Testis (tissue), 2 donors: ENCODE measurements at regions not wholly inside any gene's neighbourhood (a gene's known extent, or its start where the extent isn't known, plus 50 kb on each side); places are given as distances from the start of the nearest gene placed in this dataset.

Experiments used
- DNase-seq: peaks from one replicate; pipeline ENCODE4 v3.0.0-alpha.2; 2019
- H3K27ac ChIP-seq, 2 donors: fragments of 200-600 bp; sonication (generic); one replicate each; pipeline ENCODE4 v1.5.1; 2019
- H3K27me3 ChIP-seq: fragments of 200-600 bp; sonication (generic); one replicate; pipeline ENCODE4 v1.5.1; 2019
- H3K36me3 ChIP-seq: fragments of 200-600 bp; sonication (generic); one replicate; pipeline ENCODE4 v1.5.1; 2017; ENCODE audit warnings: low read depth; ENCODE audit errors: missing control alignments
- H3K4me1 ChIP-seq: fragments of 200-600 bp; sonication (generic); one replicate; pipeline ENCODE4 v1.5.1; 2019
- H3K4me3 ChIP-seq, 2 donors: fragments of 200-600 bp; sonication (generic); one replicate each; pipeline ENCODE4 v1.5.1; 2017 to 2019
- H3K9me3 ChIP-seq: fragments of 200-600 bp; sonication (generic); one replicate; pipeline ENCODE4 v1.5.1; 2017
- POLR2A ChIP-seq: fragments of 450-650 bp; IDR thresholded peaks from one replicate; pipeline ENCODE4 v1.6.1; 2017; ENCODE audit warnings: antibody characterized with exemption, mild to moderate bottlenecking, moderate library complexity
- WGBS, 2 donors: methylation state at CpG; one replicate each; pipeline ENCODE4 v1.1.5; 2018; 5-methylcytosine and 5-hydroxymethylcytosine counted together
- intact Hi-C: fragments of 100-400 bp; cut with DNase I; formaldehyde crosslinking; loops from one replicate; pipeline ENCODE4 v1.15.1; 2023; ENCODE audit warnings: low total_unique reads
- TF ChIP-seq, protein P1 (sequence below), 3 experiments: fragments of 450-650 bp in 2 of 3; fragments of 200-600 bp in 1 of 3; sonication (generic) in 1 of 3; IDR thresholded peaks; one replicate each; pipeline ENCODE4 v1.5.1; 2016 to 2019; ENCODE audit warnings: antibody characterized with exemption in 3 of 3, mild to moderate bottlenecking in 2 of 3, moderate library complexity in 1 of 3

- Histone ChIP-seq H3K27me3 (no peaks in the 10 kb centered on the region), H3K4me1 (no peaks in the 10 kb centered on the region), H3K27ac (no peak overlapping the region), H3K36me3 (no peaks in the 10 kb centered on the region), H3K9me3 (no peaks in the 10 kb centered on the region), H3K4me3 (no peak overlapping the region)
- no peak for TF ChIP-seq POLR2A
- TF ChIP-seq, protein P1, sequence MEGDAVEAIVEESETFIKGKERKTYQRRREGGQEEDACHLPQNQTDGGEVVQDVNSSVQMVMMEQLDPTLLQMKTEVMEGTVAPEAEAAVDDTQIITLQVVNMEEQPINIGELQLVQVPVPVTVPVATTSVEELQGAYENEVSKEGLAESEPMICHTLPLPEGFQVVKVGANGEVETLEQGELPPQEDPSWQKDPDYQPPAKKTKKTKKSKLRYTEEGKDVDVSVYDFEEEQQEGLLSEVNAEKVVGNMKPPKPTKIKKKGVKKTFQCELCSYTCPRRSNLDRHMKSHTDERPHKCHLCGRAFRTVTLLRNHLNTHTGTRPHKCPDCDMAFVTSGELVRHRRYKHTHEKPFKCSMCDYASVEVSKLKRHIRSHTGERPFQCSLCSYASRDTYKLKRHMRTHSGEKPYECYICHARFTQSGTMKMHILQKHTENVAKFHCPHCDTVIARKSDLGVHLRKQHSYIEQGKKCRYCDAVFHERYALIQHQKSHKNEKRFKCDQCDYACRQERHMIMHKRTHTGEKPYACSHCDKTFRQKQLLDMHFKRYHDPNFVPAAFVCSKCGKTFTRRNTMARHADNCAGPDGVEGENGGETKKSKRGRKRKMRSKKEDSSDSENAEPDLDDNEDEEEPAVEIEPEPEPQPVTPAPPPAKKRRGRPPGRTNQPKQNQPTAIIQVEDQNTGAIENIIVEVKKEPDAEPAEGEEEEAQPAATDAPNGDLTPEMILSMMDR (IDR thresholded peaks at IDR 0.05): no peak
- 89 to 94% methylated on average over 2 of the region's 2 CpGs for WGBS, 2 donors
- intact Hi-C loops: no loop called here
- DNase-seq: no peak
Observed at GRCh38 chr16:9357829-9358228, 266.4 kb downstream of the HAPSTR1 start.

- no peak for DNase-seq
- Histone ChIP-seq H3K36me3 (no peaks in the 10 kb centered on the region), H3K27ac (no peak overlapping the region), H3K27me3 (no peaks in the 10 kb centered on the region), H3K4me1 (no peaks in the 10 kb centered on the region), H3K4me3 (no peak overlapping the region), H3K9me3 (no peaks in the 10 kb centered on the region)
- WGBS, 2 donors: 91 to 94% methylated on average over 6 to 7 of the region's 7 CpGs
- TF ChIP-seq, protein P1 (IDR thresholded peaks at IDR 0.05): no peak
- TF ChIP-seq POLR2A: no peak
- intact Hi-C loops: no loop called here
Observed at GRCh38 chr16:9360075-9360474, 268.6 kb downstream of the HAPSTR1 start.

- no peaks in the 10 kb centered on the region for H3K9me3 ChIP-seq
- intact Hi-C loops: no loop called here
- no peaks in the 10 kb centered on the region for H3K36me3 ChIP-seq
- no peaks in the 10 kb centered on the region for H3K4me1 ChIP-seq
- DNase-seq: no peak
- no peak overlapping the region for H3K27ac ChIP-seq
- no peaks in the 10 kb centered on the region for H3K27me3 ChIP-seq
- no peak overlapping the region for H3K4me3 ChIP-seq
- WGBS, 2 donors: 94 to 95% methylated on average over 8 of the region's 8 CpGs
- TF ChIP-seq, protein P1 (IDR thresholded peaks at IDR 0.05): no peak
- TF ChIP-seq POLR2A: no peak
Observed at GRCh38 chr16:9362050-9362449, 270.6 kb downstream of the HAPSTR1 start.

GRCh38 chr16:9362604-9363003, 271.2 kb downstream of the HAPSTR1 start:
- DNase-seq: no peak
- Histone ChIP-seq H3K4me1 (no peaks in the 10 kb centered on the region), H3K4me3 (no peak overlapping the region), H3K36me3 (no peaks in the 10 kb centered on the region), H3K9me3 (no peaks in the 10 kb centered on the region), H3K27me3 (no peaks in the 10 kb centered on the region), H3K27ac (no peak overlapping the region)
- 90 to 95% methylated on average over 3 of the region's 3 CpGs for WGBS, 2 donors
- TF ChIP-seq POLR2A: no peak
- TF ChIP-seq, protein P1 (IDR thresholded peaks at IDR 0.05): no peak
- intact Hi-C loops: no loop called here

GRCh38 chr16:9363520-9363919, 272.1 kb downstream of the HAPSTR1 start:
- Histone ChIP-seq H3K36me3 (no peaks in the 10 kb centered on the region), H3K4me3 (no peak overlapping the region), H3K9me3 (no peaks in the 10 kb centered on the region), H3K27ac (no peak overlapping the region), H3K27me3 (no peaks in the 10 kb centered on the region), H3K4me1 (no peaks in the 10 kb centered on the region)
- DNase-seq: no peak
- intact Hi-C loops: no loop called here
- TF ChIP-seq, protein P1 (IDR thresholded peaks at IDR 0.05): no peak
- TF ChIP-seq POLR2A: no peak
- WGBS, 2 donors: 93 to 94% methylated on average over 6 to 10 of the region's 10 CpGs
